Activated gamma-delta T cell (primary cell): ENCODE measurements at regions not wholly inside any gene's neighbourhood (a gene's known extent, or its start where the extent isn't known, plus 50 kb on each side); places are given as distances from the start of the nearest gene placed in this dataset.

Experiments used
- DNase-seq: peaks from one replicate; lab custom pipeline; 2025; lab: John Stamatoyannopoulos, UW

GRCh38 chr5:126365446-126366198, 57.6 kb upstream of the GRAMD2B start:
- no peak for DNase-seq

GRCh38 chr5:126366199-126366560, 57.0 kb upstream of the GRAMD2B start:
- DNase-seq, result no peak

GRCh38 chr5:126368239-126368812, 54.9 kb upstream of the GRAMD2B start:
- no peak for DNase-seq

- no peak for DNase-seq
Observed at GRCh38 chr5:126369083-126369482, 54.1 kb upstream of the GRAMD2B start.

GRCh38 chr5:126369995-126370731, 53.0 kb upstream of the GRAMD2B start:
- DNase-seq, result no peak

GRCh38 chr5:126370796-126371718, 52.2 kb upstream of the GRAMD2B start:
- DNase-seq, result no peak

GRCh38 chr5:126373375-126374108, 49.7 kb upstream of the GRAMD2B start:
- DNase-seq, result no peak
